Stimulated activated CD8-positive, alpha-beta memory T cell treated with anti-CD3 and anti-CD28 coated beads, Interleukin-7, amount 100 ng/mL, for 4 hours (primary cell): ENCODE measurements at regions not wholly inside any gene's neighbourhood (a gene's known extent, or its start where the extent isn't known, plus 50 kb on each side); places are given as distances from the start of the nearest gene placed in this dataset.
A peak's percentile ranks its signal among the peaks of the same experiment; 100 is the strongest.
"Not testable (repeated sequence)": the region's sequence is repeated elsewhere in the genome, so short reads cannot be mapped to it uniquely, and the experiment has no call there.

Source experiments
- DNase-seq, 2 donors: peaks; one replicate each; pipeline ENCODE4 v3.0.0-alpha.2; 2020; ENCODE audit warnings: low read depth in 2 of 2

DNA sequence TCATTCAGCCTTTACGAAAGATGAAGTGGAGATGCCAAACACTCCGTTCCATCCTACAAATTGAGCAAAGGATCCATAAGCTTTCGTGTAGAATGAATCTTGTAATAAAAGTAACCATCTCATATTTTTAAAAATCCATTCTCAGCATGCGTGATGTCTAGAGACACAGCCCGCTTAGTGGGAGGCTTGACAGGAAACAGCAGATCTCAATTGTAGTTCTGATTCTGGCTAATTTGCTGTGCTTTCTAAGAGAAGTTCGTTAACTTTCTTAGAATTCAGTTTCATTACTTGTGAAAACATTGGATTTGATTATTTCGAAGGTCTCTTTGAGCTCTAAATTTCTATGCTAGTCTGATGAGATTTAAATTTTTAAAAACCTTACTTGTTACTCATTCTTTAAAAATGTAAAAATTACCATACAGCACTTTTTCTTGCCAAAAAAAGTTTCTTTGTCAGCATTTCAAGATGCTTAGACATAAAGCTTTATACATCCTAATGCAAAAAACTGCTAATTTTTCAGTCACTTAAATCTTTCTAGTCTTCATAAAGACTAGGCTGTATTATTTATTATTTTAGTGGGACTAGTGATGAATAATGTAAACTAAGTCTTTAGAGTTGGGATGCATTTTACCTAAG lies 66.9 kb upstream of the NEIL3 start:
- no peak for DNase-seq

DNA sequence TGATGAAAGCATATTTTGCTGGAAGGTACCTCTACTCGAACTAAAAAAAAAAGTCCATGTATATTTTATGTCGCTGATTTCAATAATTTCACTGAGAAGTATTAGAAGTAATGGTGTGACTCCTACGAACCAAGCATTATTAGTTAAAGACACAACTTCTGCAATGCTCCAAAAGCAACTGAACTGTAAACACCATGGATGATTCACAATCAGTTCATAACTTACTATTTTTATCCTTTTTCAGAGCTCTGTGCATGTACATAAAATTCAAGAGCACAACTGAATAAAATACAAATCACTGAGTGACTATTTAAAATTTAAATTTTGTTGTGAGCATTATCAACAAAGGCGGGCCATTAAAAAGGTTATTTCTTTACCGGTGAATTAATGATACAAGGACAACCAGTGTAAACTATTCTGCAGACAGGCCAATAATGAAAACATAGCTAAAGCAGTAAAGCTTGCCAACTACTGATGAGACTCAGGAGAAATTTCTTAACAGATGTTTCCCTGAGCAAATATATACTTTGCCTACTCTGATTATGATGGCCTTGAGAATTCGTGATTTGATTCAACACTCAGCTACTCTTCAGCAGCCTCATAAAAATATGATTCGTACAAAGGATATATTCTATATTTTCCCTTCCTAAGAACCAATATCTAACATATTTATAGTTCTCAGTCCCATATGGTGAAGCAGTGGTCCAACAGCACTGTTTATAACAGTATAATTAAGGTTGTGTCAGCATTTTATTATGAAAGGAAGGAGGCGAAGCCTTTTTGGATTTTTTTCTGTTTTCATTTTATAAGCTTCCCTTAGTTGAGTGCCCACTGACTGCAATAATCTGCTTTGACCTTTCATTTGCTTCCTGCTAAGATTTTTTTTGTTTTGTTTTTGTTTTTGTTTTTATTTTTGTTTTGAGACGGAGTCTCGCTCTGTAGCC lies 62.8 kb upstream of the NEIL3 start:
- no peak for DNase-seq

DNA sequence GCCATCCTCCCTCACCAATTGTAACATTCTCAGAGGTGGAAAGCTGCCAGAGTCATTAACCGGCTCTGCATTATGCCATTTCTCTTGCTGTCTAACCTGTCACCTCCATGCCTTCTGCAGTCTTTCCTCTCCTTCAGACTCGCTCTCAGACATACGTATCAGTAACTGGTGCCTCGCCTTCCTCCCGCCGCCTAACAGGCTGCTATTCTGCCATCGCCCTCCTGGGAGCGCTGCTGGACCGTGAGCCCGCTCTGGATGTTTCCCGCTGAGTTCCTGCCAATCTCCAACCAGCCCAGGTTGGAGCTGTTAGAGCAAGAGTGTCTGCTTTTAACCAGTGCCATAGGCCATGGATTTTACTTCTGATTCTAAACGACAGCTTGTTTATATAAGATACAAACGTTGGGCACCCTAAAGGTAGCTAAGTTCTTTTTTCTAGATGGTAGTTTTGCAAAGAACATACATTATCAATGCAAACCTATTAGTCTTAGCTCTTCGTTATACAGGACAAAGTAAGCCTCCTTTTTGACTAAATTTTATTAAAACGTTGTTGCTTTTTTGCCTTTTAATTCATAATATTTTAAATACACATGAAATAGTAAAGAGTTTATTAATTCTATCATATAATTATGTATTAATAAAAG lies 59.5 kb upstream of the NEIL3 start:
- peak; percentile 17 to 26 for DNase-seq

DNA sequence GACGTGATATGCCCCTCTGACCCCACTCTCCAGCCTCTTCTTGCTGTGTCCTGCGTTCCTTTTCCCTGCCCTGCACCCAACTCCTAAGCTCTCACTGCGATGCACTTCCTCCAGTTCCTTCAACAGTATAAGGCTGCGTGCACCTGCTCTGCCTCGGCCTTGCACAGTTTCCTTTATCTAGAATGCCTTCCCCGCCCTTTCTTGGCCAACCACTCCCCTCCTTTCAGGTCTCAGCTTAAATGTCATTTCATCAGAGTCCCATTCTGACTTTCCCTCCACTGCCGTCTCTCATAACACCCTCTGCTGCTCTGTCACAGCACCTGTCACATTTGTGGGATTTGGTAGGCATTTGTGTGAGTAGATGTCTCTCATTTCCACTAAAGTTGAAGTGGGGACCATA lies 58.4 kb upstream of the NEIL3 start:
- no peak for DNase-seq

DNA sequence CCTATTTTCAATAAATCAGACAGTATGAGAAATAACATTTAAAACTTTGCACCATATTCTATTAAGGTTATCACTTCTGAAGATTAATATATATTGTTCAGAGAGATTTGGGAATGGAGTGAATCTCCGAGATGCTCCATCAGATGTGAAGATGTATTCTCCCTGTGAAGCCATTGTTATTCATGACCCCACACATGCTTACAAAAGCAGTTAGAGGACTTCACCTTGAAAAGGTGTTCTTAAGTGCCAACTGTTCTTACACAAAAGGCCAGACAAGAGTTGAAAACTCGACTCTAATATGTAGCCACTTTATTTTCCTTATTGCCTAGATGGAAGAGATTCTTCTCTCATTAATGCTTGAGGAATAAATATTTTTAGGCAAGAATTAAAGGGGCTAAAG lies 54.3 kb upstream of the NEIL3 start:
- no peak for DNase-seq

DNA sequence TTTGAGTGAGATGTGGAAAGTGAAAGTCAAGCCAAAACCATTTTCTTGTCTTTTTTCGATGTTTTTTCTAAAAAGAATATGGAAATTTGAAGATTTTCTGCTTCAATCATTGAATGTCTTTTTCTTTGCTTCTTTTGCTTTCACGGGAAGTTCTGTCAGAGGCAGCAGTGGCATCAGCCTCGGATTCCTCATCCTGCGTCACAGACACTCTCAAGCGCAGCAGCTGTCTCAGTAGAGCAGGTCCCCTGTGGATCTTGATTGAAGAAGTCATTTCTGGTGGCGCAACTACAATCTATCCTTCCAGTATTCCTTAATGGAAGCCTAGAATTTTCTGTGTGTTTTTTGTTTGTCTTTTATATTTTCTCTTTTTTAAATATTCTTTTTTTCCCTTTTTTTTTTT lies 52.7 kb upstream of the NEIL3 start:
- DNase-seq: no peak

- not testable (repeated sequence) for DNase-seq
Measured at GRCh38 chr4:177259466-177259865, 50.2 kb upstream of the NEIL3 start.
